Motor neuron (in vitro differentiated cells): ENCODE measurements at regions not wholly inside any gene's neighbourhood (a gene's known extent, or its start where the extent isn't known, plus 50 kb on each side); places are given as distances from the start of the nearest gene placed in this dataset.
A peak's percentile ranks its signal among the peaks of the same experiment; 100 is the strongest.

Experiments used
- ATAC-seq, 8 experiments: fragments of 200-7000 bp; cut with Tn5 transposase; replicated peaks in 6 of 8; 2 replicates each; pipeline ENCODE4 v1.8.0; 2021; ENCODE audit warnings: mild to moderate bottlenecking in 8 of 8, moderate library complexity in 8 of 8
- H3K27ac ChIP-seq, 2 donors: fragments of 250-450 bp; sonication (Bioruptor Pico); 2 replicates each; pipeline ENCODE4 v1.9.0; 2021; ENCODE audit warnings: antibody characterized with exemption in 2 of 2, mild to moderate bottlenecking in 2 of 2, moderate library complexity in 1 of 2
- H3K4me1 ChIP-seq, 2 donors: fragments of 250-450 bp; sonication (Bioruptor Pico); replicated peaks in 1 of 2; 2 replicates each; pipeline ENCODE4 v1.6.1; 2021; ENCODE audit warnings: antibody characterized with exemption in 2 of 2, mild to moderate bottlenecking in 2 of 2, moderate library complexity in 1 of 2
- H3K4me3 ChIP-seq, 5 donors: fragments of 250-450 bp; sonication (Bioruptor Pico); 2 replicates each; pipeline ENCODE4 v1.9.0; 2021; ENCODE audit warnings: antibody characterized with exemption in 5 of 5, mild to moderate bottlenecking in 5 of 5, moderate library complexity in 4 of 5
- WGBS, 10 experiments: fragments of 450-650 bp; shearing (Covaris generic); methylation state at CpG; one replicate each; pipeline ENCODE4 v1.0.0; 2022; 5-methylcytosine and 5-hydroxymethylcytosine counted together
- in situ Hi-C, 9 experiments: fragments of 400-800 bp; cut with MboI; loops; one replicate each; pipeline ENCODE4 v1.15.0; 2021; ENCODE audit warnings: low sequenced_read_pairs in 9 of 9, low pct_unique_long_range_greater_than_20kb in 2 of 9; ENCODE audit not compliant: unreplicated experiment in 9 of 9

DNA sequence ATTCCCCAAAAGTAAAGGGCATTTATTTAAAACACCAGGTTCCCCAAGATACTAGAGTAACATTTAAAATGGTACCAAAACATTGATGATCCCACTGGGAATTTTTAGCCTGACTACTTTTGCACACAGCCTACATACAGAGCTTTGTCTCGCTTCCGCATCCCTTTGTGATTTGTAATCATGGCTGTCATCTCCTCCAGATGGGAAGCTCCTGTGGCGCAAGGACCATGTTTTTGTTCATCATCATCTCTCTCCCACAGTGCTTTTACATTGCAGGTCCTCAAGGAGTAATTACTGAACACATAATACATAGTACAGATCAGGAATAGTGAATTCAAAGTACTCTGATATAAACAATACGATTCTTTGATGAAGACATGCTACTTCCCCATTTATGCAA, 231.2 kb upstream of the MTNR1B start:
- Histone ChIP-seq H3K4me1 (peaks cover 15 to 22% of the 10 kb centered on the region in 2 donors), H3K27ac (no peak overlapping the region), H3K4me3 (no peak overlapping the region)
- ATAC-seq, result no peak
- in situ Hi-C loops, result no loop called here
- whole genome bisulfite sequencing, 10 experiments, result 43 to 100% (median 83%) methylated on average over 1 to 4 of the region's 4 CpGs; no CpG with 5 or more reads in 1 of the 10 experiments

DNA sequence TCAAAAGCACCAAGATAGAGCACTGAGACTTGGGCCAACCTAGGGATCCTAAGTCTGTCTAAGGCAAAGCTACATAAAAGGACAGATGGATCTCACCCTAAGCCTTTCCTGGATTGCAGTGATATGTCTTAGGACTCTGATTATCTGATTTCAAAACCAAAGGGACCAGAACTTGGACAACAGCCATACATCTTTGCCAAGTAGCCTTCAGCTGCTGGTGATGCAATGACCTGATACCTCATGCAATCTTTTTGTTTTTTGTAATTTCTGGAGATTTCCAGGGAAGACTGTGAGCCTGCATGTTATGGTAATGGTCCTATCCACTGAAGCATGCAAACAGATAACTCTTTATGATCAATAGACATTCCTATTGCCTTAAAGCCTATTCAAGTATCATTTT, 230.4 kb upstream of the MTNR1B start:
- H3K27ac ChIP-seq, result no peak overlapping the region
- in situ Hi-C loops, result no loop called here
- ATAC-seq, result peak in 7 of 8 experiments; percentile 27 to 66 (median 52)
- no peak overlapping the region for H3K4me3 ChIP-seq
- peaks cover 15 to 22% of the 10 kb centered on the region in 2 donors for H3K4me1 ChIP-seq

- in situ Hi-C loops, result no loop called here
- WGBS, 10 experiments, result 10 to 100% (median 100%) methylated on average over 1 to 2 of the region's 2 CpGs; no CpG with 5 or more reads in 2 of the 10 experiments
Observed at GRCh38 chr11:92739491-92739890, 230.0 kb upstream of the MTNR1B start.

DNA sequence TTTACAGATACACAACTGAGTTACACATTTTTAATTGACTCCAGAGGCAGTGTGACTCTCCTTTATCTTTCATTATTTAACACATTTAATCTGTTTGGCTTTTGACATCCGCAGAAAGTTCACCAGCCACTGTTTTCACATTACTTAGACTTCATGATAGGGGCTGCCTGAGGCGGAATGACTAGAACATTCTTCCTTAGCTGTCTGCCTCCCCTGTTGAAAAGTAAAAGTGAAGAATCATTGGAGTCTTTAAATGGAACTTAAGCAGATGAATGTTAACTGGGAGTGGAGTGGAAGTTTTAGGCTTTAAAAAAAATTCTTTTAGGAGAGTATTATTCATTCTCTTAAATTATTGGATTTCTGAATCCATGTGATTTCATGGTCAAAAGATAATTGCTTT, 229.2 kb upstream of the MTNR1B start:
- peak in 1 of 8 experiments; percentile 26 for ATAC-seq
- WGBS, 10 experiments, result 0 to 94% (median 65%) methylated on average over 1 to 2 of the region's 2 CpGs; no CpG with 5 or more reads in 2 of the 10 experiments
- in situ Hi-C loops, result no loop called here
- H3K4me3 ChIP-seq, result no peak overlapping the region
- peaks cover 15 to 22% of the 10 kb centered on the region in 2 donors for H3K4me1 ChIP-seq
- no peak overlapping the region for H3K27ac ChIP-seq

More at GRCh38 chr11:92739491-92739890, 230.0 kb upstream of the MTNR1B start:
- H3K27ac ChIP-seq, result no peak overlapping the region
- ATAC-seq, result no peak
- peaks cover 15 to 22% of the 10 kb centered on the region in 2 donors for H3K4me1 ChIP-seq
- H3K4me3 ChIP-seq, result no peak overlapping the region

DNA sequence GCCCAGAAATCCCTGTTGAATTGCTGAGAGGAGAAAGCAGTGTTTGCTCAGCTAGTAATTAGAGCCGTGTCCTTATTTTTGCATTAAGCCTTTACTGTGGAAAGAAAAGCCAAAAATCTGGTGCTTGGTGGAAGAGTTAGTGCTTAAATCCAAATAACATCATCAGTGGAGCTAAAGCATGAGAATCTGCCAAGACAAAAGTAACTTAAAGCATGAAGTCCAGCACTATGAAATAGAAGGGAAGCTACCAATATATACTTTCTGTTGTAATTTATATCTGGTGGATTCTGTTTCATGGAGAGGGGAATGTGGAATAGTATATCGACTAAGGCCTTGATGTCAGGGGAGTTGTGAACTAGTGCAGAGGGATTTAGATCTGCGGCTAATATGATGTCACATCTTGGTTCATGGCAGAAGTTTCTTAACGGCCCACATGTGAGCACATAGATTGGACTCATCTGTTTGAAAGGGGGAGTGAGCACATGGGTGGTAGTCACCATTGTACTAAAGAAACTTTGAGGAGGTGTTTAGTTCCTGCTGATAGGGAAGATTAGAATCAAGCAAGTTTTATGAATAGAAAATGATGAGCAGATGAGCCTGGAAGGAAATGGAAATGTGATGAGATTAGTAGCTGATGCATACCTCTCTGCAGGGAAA, 224.4 kb upstream of the MTNR1B start:
- ATAC-seq, result no peak
- Histone ChIP-seq H3K4me1 (peaks cover 0 to 2% of the 10 kb centered on the region in 2 donors), H3K27ac (no peak overlapping the region), H3K4me3 (no peak overlapping the region)
- 17 to 100% (median 79%) methylated on average over 1 to 4 of the region's 4 CpGs for WGBS, 10 experiments
- in situ Hi-C loops, result no loop called here

GRCh38 chr11:92750794-92751193, 218.7 kb upstream of the MTNR1B start:
- 0 to 97% (median 92%) methylated on average over 1 to 5 of the region's 5 CpGs; no CpG with 5 or more reads in 1 of the 10 experiments for WGBS, 10 experiments
- in situ Hi-C loops, result no loop called here
- H3K4me3 ChIP-seq, result no peak overlapping the region
- peak in 1 of 8 experiments; percentile 26 for ATAC-seq
- no peaks in the 10 kb centered on the region for H3K4me1 ChIP-seq
- no peak overlapping the region for H3K27ac ChIP-seq

GRCh38 chr11:92751594-92751993, 217.9 kb upstream of the MTNR1B start:
- H3K27ac ChIP-seq, result no peak overlapping the region
- H3K4me1 ChIP-seq, result no peaks in the 10 kb centered on the region
- WGBS, 10 experiments, result 0 to 97% (median 87%) methylated on average over 4 to 11 of the region's 11 CpGs; no CpG with 5 or more reads in 3 of the 10 experiments
- in situ Hi-C loops, result no loop called here
- H3K4me3 ChIP-seq, result no peak overlapping the region
- ATAC-seq, result peak in 3 of 8 experiments; percentile 65 to 97 (median 83)

- peaks cover 0 to under 1% of the 10 kb centered on the region in 2 donors for H3K4me1 ChIP-seq
- in situ Hi-C loops, result no loop called here
- H3K27ac ChIP-seq, result no peak overlapping the region
- WGBS, 10 experiments, result 8 to 100% (median 75%) methylated on average over 1 of the region's 1 CpG; no CpG with 5 or more reads in 2 of the 10 experiments
- no peak for ATAC-seq
- H3K4me3 ChIP-seq, result no peak overlapping the region
Observed at GRCh38 chr11:92752122-92752521, 217.3 kb upstream of the MTNR1B start.

DNA sequence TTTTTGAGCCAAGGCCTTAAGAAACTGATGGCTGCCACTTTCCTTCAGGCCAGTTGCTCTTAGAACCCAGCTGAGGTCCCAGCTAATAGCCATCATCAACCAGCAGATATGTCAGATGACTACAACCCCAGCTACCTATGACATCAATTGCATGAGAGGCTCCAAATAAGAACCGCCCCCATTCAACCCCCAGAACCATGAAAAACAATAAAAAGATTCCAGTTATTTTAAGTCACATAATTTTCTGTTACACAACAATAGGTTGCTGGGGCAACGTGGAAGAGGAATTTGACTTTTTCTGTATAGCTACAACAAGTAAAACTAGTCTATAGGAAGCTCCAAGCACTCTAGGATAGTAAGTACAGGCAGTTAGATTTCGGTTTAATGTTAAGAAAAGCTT, 216.3 kb upstream of the MTNR1B start:
- ATAC-seq, result peak in 3 of 8 experiments; percentile 32 to 43 (median 32)
- in situ Hi-C loops, result no loop called here
- no peak overlapping the region for H3K4me3 ChIP-seq
- H3K4me1 ChIP-seq, result peaks cover 0 to 7% of the 10 kb centered on the region in 2 donors
- no peak overlapping the region for H3K27ac ChIP-seq
- WGBS, 10 experiments, result 6 to 100% (median 81%) methylated on average over 1 to 3 of the region's 3 CpGs; no CpG with 5 or more reads in 1 of the 10 experiments

- peaks cover 11 to 17% of the 10 kb centered on the region in 2 donors for H3K4me1 ChIP-seq
- H3K4me3 ChIP-seq, result no peak overlapping the region
- H3K27ac ChIP-seq, result no peak overlapping the region
- 83 to 100% (median 100%) methylated on average over 2 of the region's 2 CpGs; no CpG with 5 or more reads in 5 of the 10 experiments for WGBS, 10 experiments
- in situ Hi-C loops, result no loop called here
- no peak for ATAC-seq
Observed at GRCh38 chr11:92758241-92758780, 211.1 kb upstream of the MTNR1B start.

DNA sequence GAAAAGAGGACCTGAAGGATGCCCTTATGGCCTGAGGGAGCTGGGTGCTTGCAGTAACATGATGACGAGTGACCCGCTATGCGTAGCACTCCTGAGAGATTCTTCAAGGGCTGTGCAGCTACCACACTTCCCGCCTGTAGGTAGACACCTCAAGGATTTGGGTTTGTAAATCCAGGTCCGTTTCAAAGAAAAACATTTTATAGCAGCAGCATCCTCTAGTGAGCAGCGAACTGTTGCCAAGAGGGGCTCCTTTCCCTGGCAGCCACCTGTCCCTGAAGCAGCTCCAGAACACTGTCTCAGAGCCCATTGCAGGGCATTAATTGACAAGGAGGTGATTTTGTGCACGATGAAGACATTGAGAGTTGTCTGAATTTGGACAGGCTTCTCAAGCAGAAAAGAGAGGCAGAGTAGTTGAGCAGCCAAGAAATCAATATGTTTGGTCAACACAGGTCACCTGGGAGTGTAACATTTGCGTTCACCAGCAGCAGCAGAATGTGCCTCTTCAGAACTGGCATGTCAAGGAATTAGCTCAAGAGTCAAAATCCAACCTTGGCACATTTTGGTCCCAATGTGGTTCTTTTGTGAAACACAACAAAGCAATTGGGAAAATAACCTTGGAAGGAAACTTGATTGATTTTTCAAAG, 209.8 kb upstream of the MTNR1B start:
- in situ Hi-C loops, result no loop called here
- 17 to 100% (median 76%) methylated on average over 1 to 6 of the region's 8 CpGs for WGBS, 10 experiments
- Histone ChIP-seq H3K4me1 (peaks cover 11 to 29% of the 10 kb centered on the region in 2 donors), H3K4me3 (no peak overlapping the region), H3K27ac (no peak overlapping the region)
- ATAC-seq, result no peak

DNA sequence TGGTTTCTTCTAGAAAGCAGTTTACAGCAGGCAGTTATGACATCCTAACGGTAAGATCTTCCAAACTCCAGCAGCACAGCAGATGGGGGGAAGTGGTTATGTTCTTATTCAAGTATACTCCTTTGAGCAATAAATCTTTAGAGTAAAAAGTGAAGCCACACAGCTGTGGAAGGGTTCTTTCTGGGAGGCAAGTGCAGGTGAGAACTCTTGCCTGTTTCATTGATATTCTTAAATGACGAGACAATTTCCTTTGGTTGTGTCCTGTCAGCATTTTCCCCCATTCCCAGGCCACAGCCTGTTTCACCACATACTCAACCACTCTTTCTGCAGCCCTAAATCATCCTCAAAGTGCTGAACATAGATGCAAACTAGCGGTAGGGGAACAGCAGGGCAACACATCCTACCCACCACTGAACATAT, 207.3 kb upstream of the MTNR1B start:
- peaks cover 18 to 44% of the 10 kb centered on the region in 2 donors for H3K4me1 ChIP-seq
- no peak for ATAC-seq
- H3K4me3 ChIP-seq, result no peak overlapping the region
- H3K27ac ChIP-seq, result no peak overlapping the region
- in situ Hi-C loops, result no loop called here
- 14 to 100% (median 60%) methylated on average over 1 to 2 of the region's 3 CpGs; no CpG with 5 or more reads in 3 of the 10 experiments for WGBS, 10 experiments

GRCh38 chr11:92763336-92763735, 206.1 kb upstream of the MTNR1B start:
- H3K4me3 ChIP-seq, result no peak overlapping the region
- no peak for ATAC-seq
- H3K4me1 ChIP-seq, result peaks cover 18 to 37% of the 10 kb centered on the region in 2 donors
- in situ Hi-C loops, result no loop called here
- no peak overlapping the region for H3K27ac ChIP-seq
